HepG2 (cell line): ENCODE measurements at regions not wholly inside any gene's neighbourhood (a gene's known extent, or its start where the extent isn't known, plus 50 kb on each side); places are given as distances from the start of the nearest gene placed in this dataset.

Source experiments
- CHD4 ChIP-seq: fragments of 200-600 bp; sonication (generic); IDR thresholded peaks from 2 replicates; pipeline ENCODE4 v1.7.0; 2017; ENCODE audit warnings: mild to moderate bottlenecking, low read length, borderline replicate concordance
- ELF4 ChIP-seq: sonication (generic); formaldehyde crosslinking; IDR thresholded peaks from 2 replicates; pipeline ENCODE4 v1.5.0; 2020; ENCODE audit warnings: missing genetic modification reagents, mild to moderate bottlenecking, moderate library complexity, borderline replicate concordance
- JUNB ChIP-seq: sonication (generic); formaldehyde crosslinking; IDR thresholded peaks from 2 replicates; pipeline ENCODE4 v1.8.0; 2022; ENCODE audit warnings: missing genetic modification reagents, mild to moderate bottlenecking, borderline replicate concordance
- POLR2AphosphoS5 ChIP-seq: IDR thresholded peaks from 2 replicates; pipeline ENCODE4 v1.6.1; 2012; ENCODE audit warnings: low read depth, low read length
- SP1 ChIP-seq, 2 experiments: fragments of 450-650 bp in 1 of 2; sonication (generic) in 1 of 2; formaldehyde crosslinking in 1 of 2; IDR thresholded peaks; 2 replicates each; pipeline versions ENCODE4 v1.4.0 to v1.6.1; 2016 to 2020; ENCODE audit warnings: missing genetic modification reagents in 1 of 2
- TCF12 ChIP-seq, 2 experiments: fragments of 450-650 bp in 1 of 2; sonication (generic) in 1 of 2; formaldehyde crosslinking in 1 of 2; IDR thresholded peaks; 2 replicates each; pipeline versions ENCODE4 v1.6.1 to v1.8.0; 2017 to 2022; ENCODE audit warnings: antibody characterized with exemption in 1 of 2, mild to moderate bottlenecking in 1 of 2, missing genetic modification reagents in 1 of 2, moderate library complexity in 1 of 2
- ZNF234 ChIP-seq: sonication (generic); formaldehyde crosslinking; conservative IDR thresholded peaks from 2 replicates; pipeline ENCODE4 v1.5.1; 2020; ENCODE audit warnings: mild to moderate bottlenecking, missing genetic modification reagents
- ZNF274 ChIP-seq: sonication (generic); formaldehyde crosslinking; IDR thresholded peaks from 2 replicates; pipeline ENCODE4 v1.5.1; 2020; ENCODE audit warnings: mild to moderate bottlenecking, missing genetic modification reagents
- ZNF430 ChIP-seq: sonication (generic); formaldehyde crosslinking; IDR thresholded peaks from 2 replicates; pipeline ENCODE4 v1.9.0; 2021; ENCODE audit warnings: mild to moderate bottlenecking, missing genetic modification reagents
- ZNF878 ChIP-seq: sonication (generic); formaldehyde crosslinking; IDR thresholded peaks from 2 replicates; pipeline ENCODE4 v1.8.1; 2023; ENCODE audit warnings: mild to moderate bottlenecking, missing genetic modification reagents, moderate library complexity
- TF ChIP-seq, protein P1 (sequence below), 2 experiments: sonication (generic) in 1 of 2; formaldehyde crosslinking in 1 of 2; IDR thresholded peaks; 2 replicates each; pipeline versions ENCODE4 v1.5.1 to v1.6.1; 2011 to 2020; ENCODE audit warnings: borderline replicate concordance in 1 of 2, low read depth in 1 of 2, low read length in 1 of 2, mild to moderate bottlenecking in 1 of 2, missing genetic modification reagents in 1 of 2, moderate library complexity in 1 of 2

DNA sequence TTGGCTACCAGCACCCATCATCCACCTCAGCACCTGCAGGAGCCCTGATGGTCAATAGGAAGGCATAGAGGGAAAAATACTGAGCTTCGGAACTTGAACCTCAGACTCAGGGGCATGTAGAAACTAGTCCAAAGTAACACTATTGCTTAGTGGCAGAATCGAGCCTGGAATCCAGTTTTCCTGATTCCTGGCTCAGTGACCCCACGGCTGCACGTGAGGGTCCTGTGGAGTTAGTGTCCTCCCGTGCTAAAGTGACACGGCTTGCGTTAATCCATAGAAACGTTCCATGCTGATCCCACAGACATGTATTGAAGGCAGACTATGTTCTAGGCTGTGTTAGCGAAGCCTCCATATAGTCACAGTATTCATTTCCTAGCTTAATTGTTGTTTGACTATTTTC, 747.0 kb upstream of the TPTE start:
- TF ChIP-seq ZNF430 (CRISPR knock-in tag) (no peak), JUNB (no peak), ELF4 (CRISPR knock-in tag) (no peak), ZNF878 (CRISPR knock-in tag) (no peak), ZNF274 (CRISPR knock-in tag) (no peak), POLR2AphosphoS5 (no peak), TCF12 (IDR thresholded peaks at IDR 0.05) (no peak), TCF12 (CRISPR knock-in tag; IDR thresholded peaks at IDR 0.05) (no peak), ZNF234 (no peak), SP1 (IDR thresholded peaks at IDR 0.05) (no peak), SP1 (CRISPR knock-in tag; IDR thresholded peaks at IDR 0.05) (no peak), CHD4 (no peak)
- TF ChIP-seq, protein P1, sequence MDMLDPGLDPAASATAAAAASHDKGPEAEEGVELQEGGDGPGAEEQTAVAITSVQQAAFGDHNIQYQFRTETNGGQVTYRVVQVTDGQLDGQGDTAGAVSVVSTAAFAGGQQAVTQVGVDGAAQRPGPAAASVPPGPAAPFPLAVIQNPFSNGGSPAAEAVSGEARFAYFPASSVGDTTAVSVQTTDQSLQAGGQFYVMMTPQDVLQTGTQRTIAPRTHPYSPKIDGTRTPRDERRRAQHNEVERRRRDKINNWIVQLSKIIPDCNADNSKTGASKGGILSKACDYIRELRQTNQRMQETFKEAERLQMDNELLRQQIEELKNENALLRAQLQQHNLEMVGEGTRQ (IDR thresholded peaks at IDR 0.05; ENCODE audit: low read depth, low read length): no peak
- TF ChIP-seq, protein P1 (CRISPR knock-in tag; IDR thresholded peaks at IDR 0.05; ENCODE audit: borderline replicate concordance): no peak
